Mononuclear cell (primary cell): ENCODE measurements at regions not wholly inside any gene's neighbourhood (a gene's known extent, or its start where the extent isn't known, plus 50 kb on each side); places are given as distances from the start of the nearest gene placed in this dataset.

Source experiments
- H3K27me3 ChIP-seq: 2 replicates; pipeline ENCODE4 v1.6.0; 2011; ENCODE audit warnings: low read length, control low read depth; ENCODE audit not compliant: insufficient read depth
- H3K4me1 ChIP-seq: 2 replicates; pipeline ENCODE4 v1.5.1; 2011; ENCODE audit warnings: mild to moderate bottlenecking, low read length, control low read depth; ENCODE audit not compliant: insufficient read depth
- H3K4me3 ChIP-seq: 2 replicates; pipeline ENCODE4 v1.5.1; 2011; ENCODE audit warnings: mild to moderate bottlenecking, low read length, moderate library complexity
- H3K9me3 ChIP-seq: 2 replicates; pipeline ENCODE4 v1.5.1; 2011; ENCODE audit warnings: low read depth, mild to moderate bottlenecking, control low read depth, low read length

DNA sequence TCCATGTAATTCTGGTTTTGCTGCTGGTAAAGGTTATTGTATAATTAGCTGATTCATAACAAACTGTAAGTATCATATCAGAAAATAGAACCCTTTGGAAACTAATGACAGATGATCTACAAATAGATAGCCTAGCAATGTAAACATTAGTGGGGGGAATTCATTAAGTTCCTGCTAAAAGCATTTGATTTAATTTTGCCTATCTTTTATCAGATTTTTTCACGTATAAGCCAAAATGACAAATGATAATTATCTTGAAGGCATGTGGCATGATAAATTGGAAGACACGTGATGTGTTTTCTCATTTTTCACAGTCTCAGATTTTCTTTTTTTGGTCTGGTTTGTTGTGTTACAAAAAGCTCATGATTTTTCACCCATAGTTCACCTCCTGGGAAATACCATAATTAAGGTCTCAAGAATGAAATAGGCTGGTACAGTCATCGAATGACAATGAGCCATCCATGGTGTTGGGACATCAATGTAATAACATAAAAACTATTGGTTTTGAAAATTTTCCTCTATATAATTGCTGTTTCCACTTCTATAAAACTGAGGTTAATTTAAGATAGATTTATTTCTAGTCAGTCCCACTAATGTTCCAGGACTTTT is 325.9 kb upstream of the TBL1XR1 start:
- Histone ChIP-seq H3K9me3 (no peaks in the 10 kb centered on the region), H3K27me3 (no peaks in the 10 kb centered on the region), H3K4me1 (no peaks in the 10 kb centered on the region), H3K4me3 (no peak overlapping the region)

- no peaks in the 10 kb centered on the region for H3K4me1 ChIP-seq
- no peaks in the 10 kb centered on the region for H3K9me3 ChIP-seq
- H3K4me3 ChIP-seq = no peak overlapping the region
- no peaks in the 10 kb centered on the region for H3K27me3 ChIP-seq
Observed at GRCh38 chr3:177523872-177524438, 326.7 kb upstream of the TBL1XR1 start.

DNA sequence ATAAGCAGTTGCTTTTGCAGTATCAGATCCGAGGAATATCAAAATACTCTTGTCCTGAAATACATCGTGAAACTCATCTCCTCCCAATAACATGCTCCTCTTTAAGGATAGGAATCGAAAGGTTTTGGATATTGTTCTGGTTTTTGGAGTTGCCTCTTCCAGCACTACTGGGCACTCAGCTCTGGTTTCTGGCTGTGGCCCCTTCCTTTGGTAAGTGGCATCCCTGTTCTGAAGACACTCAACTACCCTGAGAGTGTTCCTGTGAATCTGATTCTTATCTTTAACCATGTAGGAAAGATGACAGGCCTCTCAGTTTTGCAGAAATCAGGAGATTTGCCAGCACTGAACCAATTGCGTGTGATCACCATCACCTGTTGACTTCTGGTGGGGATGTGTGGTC is 327.5 kb upstream of the TBL1XR1 start:
- Histone ChIP-seq H3K9me3 (no peaks in the 10 kb centered on the region), H3K4me1 (no peaks in the 10 kb centered on the region), H3K27me3 (no peaks in the 10 kb centered on the region), H3K4me3 (no peak overlapping the region)

- no peaks in the 10 kb centered on the region for H3K27me3 ChIP-seq
- no peaks in the 10 kb centered on the region for H3K9me3 ChIP-seq
- H3K4me3 ChIP-seq = no peak overlapping the region
- H3K4me1 ChIP-seq = no peaks in the 10 kb centered on the region
Observed at GRCh38 chr3:177525414-177525813, 328.1 kb upstream of the TBL1XR1 start.

- Histone ChIP-seq H3K4me1 (no peaks in the 10 kb centered on the region), H3K4me3 (no peak overlapping the region), H3K27me3 (no peaks in the 10 kb centered on the region), H3K9me3 (no peaks in the 10 kb centered on the region)
Observed at GRCh38 chr3:177525987-177526712, 328.9 kb upstream of the TBL1XR1 start.

GRCh38 chr3:177527182-177527581 is 329.9 kb upstream of the TBL1XR1 start:
- no peaks in the 10 kb centered on the region for H3K9me3 ChIP-seq
- H3K27me3 ChIP-seq = no peaks in the 10 kb centered on the region
- H3K4me3 ChIP-seq = no peak overlapping the region
- no peaks in the 10 kb centered on the region for H3K4me1 ChIP-seq

DNA sequence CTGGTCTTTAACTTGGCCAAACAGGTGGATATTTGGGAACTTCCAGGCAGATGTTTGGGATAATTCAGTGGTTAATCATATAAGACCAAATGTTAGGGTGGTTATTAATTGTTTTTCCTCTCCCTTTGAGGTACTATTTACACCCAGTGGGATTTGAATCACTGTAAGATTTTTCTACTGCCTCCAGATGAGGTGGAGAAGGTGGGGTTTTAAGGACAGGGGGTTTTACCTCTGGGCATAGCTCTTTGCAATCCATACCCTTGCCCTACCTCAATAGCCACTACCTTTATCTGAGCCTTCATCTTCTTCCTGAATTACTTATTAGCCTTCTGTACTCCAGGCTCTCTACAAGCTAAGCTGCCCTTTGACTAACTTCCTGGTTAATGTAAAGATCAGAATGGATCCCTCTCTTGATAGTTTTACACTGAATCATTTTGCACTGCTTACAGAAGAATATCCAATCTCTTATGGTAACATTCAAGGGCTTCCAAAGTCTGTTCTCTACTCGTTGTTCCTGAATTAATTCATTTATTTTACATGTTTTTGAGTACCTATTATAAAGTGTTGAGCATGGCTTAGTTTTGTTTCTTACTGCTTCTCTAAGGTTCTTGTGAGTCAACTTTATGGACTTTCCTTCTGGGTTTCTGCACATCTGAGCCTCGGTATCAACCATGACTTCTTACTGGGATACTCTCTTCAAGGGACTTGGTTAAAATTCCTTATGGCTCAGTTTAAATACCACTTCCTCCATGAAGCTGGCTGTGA is 331.2 kb upstream of the TBL1XR1 start:
- Histone ChIP-seq H3K4me3 (no peak overlapping the region), H3K4me1 (no peaks in the 10 kb centered on the region), H3K27me3 (no peaks in the 10 kb centered on the region), H3K9me3 (no peaks in the 10 kb centered on the region)

- H3K4me1 ChIP-seq = no peaks in the 10 kb centered on the region
- H3K9me3 ChIP-seq = no peaks in the 10 kb centered on the region
- H3K27me3 ChIP-seq = no peaks in the 10 kb centered on the region
- H3K4me3 ChIP-seq = no peak overlapping the region
Observed at GRCh38 chr3:177529071-177529550, 331.8 kb upstream of the TBL1XR1 start.

- H3K9me3 ChIP-seq = no peaks in the 10 kb centered on the region
- no peak overlapping the region for H3K4me3 ChIP-seq
- no peaks in the 10 kb centered on the region for H3K4me1 ChIP-seq
- H3K27me3 ChIP-seq = no peaks in the 10 kb centered on the region
Observed at GRCh38 chr3:177529716-177530335, 332.5 kb upstream of the TBL1XR1 start.

DNA sequence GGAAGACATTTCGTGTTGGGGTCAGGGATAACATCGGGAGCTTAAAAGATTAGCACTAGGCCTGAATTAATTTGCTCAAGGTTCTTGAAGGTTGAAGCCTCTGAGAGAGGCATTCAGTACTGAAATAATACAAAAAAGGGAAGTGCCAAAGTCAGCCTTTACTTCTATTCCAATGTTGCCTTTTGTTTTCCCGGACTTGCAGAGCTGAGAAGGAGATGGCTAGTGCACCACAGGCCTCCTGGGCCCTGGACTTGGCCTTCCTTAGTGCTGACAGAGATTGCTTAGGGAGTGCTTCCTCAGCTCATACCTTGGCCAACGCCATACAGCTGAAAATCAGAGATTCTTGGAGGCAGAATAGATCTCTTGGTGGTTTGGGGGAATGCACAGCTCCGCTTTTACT is 333.6 kb upstream of the TBL1XR1 start:
- Histone ChIP-seq H3K4me1 (no peaks in the 10 kb centered on the region), H3K4me3 (no peak overlapping the region), H3K27me3 (no peaks in the 10 kb centered on the region), H3K9me3 (no peaks in the 10 kb centered on the region)

- Histone ChIP-seq H3K27me3 (no peaks in the 10 kb centered on the region), H3K4me3 (no peak overlapping the region), H3K9me3 (no peaks in the 10 kb centered on the region), H3K4me1 (peaks cover 25% of the 10 kb centered on the region)
Observed at GRCh38 chr3:177536873-177537272, 339.6 kb upstream of the TBL1XR1 start.

GRCh38 chr3:177537612-177538011 is 340.3 kb upstream of the TBL1XR1 start:
- H3K9me3 ChIP-seq = no peaks in the 10 kb centered on the region
- H3K4me1 ChIP-seq = peaks cover 25% of the 10 kb centered on the region
- H3K4me3 ChIP-seq = no peak overlapping the region
- H3K27me3 ChIP-seq = no peaks in the 10 kb centered on the region

GRCh38 chr3:177538048-177538749 is 340.9 kb upstream of the TBL1XR1 start:
- Histone ChIP-seq H3K9me3 (no peaks in the 10 kb centered on the region), H3K27me3 (no peaks in the 10 kb centered on the region), H3K4me1 (peaks cover 25% of the 10 kb centered on the region), H3K4me3 (no peak overlapping the region)
